GM21576 (cell line): ENCODE measurements at regions not wholly inside any gene's neighbourhood (a gene's known extent, or its start where the extent isn't known, plus 50 kb on each side); places are given as distances from the start of the nearest gene placed in this dataset.

Experiments
- ATAC-seq: cut with Tn5 transposase; IDR thresholded peaks from one replicate; pipeline ENCODE4 v1.9.1; 2021; ENCODE audit warnings: mild to moderate bottlenecking, moderate library complexity; ENCODE audit not compliant: unreplicated experiment

GRCh38 chr6:170163405-170164170 is 127.3 kb downstream of the DLL1 start:
- ATAC-seq, result no peak

- no peak for ATAC-seq
Observed at GRCh38 chr6:170162775-170163404, 128.0 kb downstream of the DLL1 start.

GRCh38 chr6:170162011-170162774 is 128.7 kb downstream of the DLL1 start:
- no peak for ATAC-seq

- no peak for ATAC-seq
Observed at GRCh38 chr6:170160628-170161611, 130.0 kb downstream of the DLL1 start.

- no peak for ATAC-seq
Observed at GRCh38 chr6:170160031-170160627, 130.7 kb downstream of the DLL1 start.

GRCh38 chr6:170159022-170159965 is 131.6 kb downstream of the DLL1 start:
- no peak for ATAC-seq

- no peak for ATAC-seq
Observed at GRCh38 chr6:170158296-170159021, 132.4 kb downstream of the DLL1 start.

GRCh38 chr6:170157567-170158218 is 133.2 kb downstream of the DLL1 start:
- ATAC-seq, result no peak

- no peak for ATAC-seq
Observed at GRCh38 chr6:170156448-170157375, 134.2 kb downstream of the DLL1 start.

GRCh38 chr6:170155464-170156196 is 135.2 kb downstream of the DLL1 start:
- no peak for ATAC-seq

GRCh38 chr6:170153436-170154319 is 137.2 kb downstream of the DLL1 start:
- ATAC-seq, result no peak

- no peak for ATAC-seq
Observed at GRCh38 chr6:170152989-170153388, 137.9 kb downstream of the DLL1 start.

GRCh38 chr6:170152124-170152926 is 138.6 kb downstream of the DLL1 start:
- no peak for ATAC-seq

- no peak for ATAC-seq
Observed at GRCh38 chr6:170151804-170152123, 139.1 kb downstream of the DLL1 start.
